CD4-positive, alpha-beta T cell treated with Interferon gamma for 1 hour (primary cell): ENCODE measurements at regions not wholly inside any gene's neighbourhood (a gene's known extent, or its start where the extent isn't known, plus 50 kb on each side); places are given as distances from the start of the nearest gene placed in this dataset.

Source experiments
- DNase-seq: peaks from one replicate; pipeline ENCODE4 v3.0.0-alpha.2; 2020

DNA sequence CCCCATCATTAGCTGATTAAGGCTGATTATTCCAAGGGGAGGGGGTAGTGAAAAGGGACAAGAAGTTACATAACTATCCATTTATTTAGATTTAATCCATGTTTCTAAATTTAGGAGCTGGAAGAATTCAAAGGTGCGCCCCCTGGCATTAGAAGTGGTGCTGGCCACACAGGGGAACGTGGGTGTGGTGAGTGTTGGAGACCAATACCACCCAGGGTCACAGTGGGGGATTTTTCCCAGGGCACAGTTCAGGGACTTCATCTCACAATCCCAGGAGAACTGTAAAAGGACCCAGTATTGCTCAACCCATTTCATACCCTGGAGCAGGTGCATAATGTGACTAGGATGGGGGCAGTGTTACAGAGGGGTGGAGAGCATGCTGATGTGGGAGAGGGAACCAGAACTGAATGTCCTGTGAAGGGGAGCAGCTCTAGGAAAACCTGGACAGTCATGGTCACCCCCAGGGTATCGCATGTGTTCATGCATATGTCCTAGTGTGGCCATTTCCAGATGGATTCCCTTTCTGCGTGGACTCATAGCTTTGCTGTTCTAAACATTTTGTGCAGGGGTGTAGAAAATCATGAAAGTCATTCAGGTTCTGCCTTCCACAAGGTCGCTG is 110.3 kb downstream of the LSM3 start:
- no peak for DNase-seq

DNA sequence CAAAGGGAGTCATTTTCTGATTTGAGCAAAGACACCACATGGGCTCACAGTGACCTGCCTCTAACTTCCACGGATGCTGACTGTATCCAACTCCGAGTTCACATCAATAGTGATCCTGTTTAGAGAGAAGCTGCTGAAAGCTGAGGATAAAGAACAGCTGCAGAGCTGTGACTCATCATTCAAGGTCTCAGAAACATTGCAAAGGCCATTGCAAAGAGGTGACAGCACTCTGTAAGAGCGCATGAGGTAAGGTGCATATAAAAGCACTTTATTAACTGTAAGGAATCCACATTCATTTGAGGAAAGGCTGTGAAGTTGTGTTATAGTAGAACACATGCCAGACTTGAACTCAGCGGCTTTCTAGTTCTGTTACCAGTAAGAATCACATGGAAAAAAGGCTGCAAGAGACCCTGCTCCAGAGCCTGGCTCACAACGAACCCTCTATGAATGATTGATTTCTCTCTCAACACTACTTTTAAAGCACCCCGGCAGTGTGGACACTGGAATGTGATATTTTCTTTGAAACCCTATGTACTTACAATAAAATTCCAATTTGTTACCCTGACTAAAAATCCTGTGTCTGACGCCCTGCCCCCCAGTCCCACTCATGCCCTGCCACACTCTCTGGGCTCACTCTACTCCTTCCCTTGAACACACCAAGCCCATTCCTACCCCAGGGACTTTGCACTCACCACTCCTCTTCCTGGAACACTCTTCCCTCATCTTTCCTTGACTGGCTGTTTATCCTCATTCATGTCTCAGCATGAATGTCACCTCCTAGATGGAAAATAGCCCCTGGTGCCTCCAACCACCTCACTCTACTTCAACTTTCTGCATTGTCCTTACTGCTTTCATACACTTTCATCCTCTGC is 111.2 kb downstream of the LSM3 start:
- DNase-seq = no peak

DNA sequence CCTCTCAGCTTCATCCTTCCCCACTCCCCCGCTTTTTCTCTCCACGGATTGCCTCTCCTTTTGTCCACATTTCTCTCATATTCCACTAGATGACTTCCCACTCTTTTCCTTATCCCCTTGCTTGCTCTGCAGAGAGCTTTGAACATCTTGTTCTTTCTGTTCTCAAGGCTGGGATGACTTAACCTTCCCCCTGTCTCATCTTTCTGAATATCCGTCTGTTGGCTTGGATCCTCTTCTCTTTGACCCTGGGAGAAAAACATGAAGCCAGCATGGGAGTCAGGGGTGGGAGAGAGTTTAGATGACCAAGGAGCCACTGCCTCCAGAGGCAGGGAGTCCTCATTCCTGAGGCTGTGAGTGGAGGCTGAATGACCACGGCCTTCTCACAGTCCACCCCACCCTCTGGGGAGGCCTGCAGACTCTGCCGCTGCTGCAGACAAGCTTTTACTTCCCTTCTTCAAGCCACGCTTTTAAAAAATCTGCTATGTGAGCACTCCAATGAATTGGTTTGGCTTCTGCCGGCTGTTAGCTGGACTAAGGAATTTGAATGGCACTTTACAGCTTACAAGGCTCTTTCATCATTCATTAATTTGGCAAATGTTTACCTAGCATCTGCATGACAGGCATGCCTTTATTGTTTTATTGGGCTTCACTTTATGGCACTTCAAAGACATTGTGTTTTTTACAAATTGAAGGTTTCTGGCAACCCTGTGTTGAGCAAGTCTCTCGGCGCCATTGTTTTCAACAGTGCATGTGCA is 111.6 kb upstream of the SLC6A6 start:
- DNase-seq = no peak

DNA sequence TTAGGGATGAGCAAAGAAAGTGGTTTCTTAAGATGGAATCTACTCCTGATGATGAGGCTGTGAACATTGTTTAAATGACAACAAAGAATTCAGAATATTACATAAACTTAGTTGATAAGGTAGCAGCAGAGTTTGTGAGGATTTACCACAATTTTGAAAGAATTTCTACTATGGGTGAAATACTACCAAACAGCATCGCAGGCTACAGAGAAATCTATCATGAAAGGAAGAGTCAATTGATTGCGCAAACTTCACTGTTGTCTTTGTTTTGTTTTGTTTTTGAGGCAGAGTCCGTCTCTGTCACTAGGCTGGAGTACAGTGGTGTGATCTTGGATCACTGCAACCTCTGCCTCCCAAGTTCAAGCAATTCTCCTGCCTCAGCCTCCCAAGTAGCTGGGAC is 107.4 kb upstream of the SLC6A6 start:
- no peak for DNase-seq

DNA sequence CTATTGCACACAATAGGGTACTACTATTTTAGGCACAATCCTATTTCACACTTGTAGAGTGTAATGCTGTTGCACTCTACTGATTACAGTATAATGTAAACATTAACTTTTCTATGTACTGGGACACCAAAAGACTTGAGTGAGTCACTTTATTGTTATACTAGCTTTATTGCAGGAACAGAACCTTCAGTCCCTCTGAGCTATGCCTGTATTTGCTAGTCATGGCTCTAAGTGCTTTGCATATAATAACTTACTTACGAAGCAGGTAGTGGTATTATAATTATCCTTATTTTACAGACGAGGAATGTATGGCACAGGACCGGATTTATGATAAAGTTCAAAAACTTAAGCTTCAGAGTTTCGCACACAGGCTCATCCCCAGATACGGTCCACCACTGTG is 106.6 kb upstream of the SLC6A6 start:
- DNase-seq = no peak

DNA sequence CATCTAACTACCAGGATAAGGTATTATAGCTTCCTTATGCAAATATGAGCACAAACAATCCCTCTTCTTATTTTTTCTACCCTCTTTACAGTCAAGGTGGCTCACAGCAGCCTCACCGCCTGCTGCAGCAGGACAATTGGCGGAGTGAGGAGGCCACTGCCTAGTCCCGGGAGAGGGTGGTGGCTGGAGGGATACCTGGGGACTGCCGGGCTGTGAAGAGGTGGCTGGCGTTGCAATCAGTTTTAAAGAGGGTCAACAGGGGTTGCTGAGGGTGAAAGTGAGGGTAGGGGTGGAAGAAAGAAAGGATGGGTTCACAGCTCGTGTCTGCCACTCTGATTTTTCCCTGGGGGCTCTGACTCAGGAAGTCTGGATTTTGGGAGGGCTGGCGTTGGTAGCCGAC is 105.1 kb upstream of the SLC6A6 start:
- no peak for DNase-seq

DNA sequence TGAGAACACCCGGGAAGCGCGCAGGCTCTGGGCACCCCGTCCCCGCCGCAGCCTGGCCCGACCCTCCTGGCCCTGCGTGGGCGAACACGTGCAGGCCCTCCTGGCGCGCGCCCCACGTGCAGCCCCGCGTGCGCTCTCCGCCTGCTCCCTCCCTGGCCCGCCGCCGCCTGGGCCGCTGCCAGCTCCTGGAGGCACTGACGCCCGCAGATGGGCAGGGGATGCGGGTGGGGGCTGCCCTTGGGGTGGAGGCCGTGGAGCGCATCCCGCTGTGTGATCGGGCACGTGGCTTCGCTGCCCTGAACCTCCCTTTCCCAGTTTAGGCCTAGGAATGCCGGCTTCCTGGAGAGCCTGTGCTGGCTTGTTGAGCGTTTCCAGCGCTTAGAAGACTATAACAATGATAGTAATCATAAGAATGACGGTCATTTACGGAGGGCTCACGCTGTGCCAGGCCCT is 104.6 kb upstream of the SLC6A6 start:
- no peak for DNase-seq

DNA sequence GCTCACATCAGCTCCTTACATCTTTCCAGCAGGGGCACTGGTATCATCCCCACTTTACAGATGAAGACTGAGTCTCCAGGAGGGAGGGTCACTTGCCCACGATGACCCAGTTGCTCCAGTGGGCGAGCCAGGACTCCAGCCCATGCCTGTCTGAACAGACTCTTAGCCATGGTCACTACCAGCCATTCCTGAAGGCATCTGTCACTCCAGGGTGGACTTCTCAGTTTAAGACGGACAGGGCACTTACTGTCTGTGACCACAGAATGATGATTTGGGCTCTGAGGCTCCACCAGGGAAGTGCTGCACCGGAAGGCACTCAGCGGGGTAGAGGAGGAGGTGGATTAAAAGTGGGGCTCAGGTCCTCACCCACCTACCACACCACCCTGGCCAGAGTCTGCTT is 104.0 kb upstream of the SLC6A6 start:
- DNase-seq = no peak

DNA sequence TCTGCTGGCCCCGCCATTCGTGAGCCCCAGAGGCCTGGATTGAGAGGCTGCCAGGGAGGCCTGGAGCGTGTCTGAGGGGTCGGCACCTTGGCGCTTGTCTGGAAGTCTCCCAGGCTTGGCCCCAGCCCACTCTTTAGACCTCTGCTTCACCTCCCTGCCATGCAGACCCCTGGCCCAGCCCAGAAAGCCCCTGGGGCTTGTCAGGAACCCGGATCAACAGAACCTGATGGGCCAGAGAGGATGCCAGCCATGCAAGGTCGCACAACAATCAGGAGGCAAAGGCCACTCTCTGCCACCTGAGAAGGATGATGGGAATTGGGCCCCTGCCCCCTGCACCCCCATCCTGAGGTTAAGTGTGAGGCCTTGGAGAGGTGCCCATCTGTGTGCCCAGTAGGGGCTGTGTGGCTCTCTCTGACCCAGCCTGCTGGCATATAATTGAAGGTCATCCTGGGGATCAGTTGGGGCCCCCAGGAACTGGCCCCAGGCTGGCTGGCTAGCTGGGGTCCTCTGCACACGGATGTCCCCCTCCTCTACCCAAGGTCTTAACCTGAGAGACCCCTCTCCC is 103.3 kb upstream of the SLC6A6 start:
- DNase-seq = no peak

DNA sequence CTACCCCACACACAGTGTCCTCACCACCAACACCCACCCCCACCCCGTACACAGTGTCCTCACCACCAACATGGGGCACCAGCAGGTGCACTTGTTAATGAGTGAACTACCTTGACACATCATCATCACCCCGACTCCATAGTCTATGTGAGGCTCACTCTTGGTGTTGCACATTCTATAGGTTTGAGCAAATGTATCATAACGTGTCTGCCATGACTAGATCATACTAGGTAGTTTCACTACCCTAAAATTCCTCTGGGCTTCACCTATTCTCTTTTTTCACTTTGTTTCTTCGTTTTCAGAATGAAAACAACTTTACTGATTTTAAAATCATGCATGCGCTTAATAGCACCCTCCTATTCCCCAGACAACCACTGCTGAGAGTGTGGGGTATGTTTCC is 102.6 kb upstream of the SLC6A6 start:
- no peak for DNase-seq

DNA sequence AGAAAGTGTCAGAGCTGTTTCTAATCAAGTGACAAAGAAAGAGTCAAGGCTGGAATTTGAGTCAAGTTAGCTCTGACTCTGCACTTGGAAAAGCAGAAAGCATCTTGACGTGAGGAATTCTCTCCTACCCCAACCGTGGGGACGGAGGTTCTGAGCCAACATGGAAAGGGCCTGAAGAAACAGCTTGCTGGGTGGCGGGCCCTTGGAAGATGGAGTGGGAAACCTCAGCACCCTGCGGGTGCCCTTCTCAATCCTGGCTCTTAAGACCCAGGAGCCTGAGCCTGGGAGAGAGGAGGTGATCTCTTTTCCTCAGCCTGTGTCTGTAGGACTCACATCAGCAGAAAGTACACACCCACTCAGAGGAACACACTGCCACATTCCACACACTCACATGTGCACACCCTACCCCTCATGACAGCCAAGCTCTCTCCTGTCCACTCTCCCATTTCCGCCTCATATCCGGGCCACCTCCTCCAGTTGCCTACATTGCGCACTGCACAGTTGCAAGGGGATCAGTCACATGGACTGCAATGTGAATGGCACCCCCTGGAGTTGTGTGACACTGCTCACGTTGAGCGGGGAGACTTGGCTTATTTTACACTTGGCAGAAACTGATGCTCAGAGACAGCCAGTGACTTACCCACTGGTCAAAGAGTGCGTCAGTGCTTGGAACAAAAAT is 101.5 kb upstream of the SLC6A6 start:
- DNase-seq = no peak

DNA sequence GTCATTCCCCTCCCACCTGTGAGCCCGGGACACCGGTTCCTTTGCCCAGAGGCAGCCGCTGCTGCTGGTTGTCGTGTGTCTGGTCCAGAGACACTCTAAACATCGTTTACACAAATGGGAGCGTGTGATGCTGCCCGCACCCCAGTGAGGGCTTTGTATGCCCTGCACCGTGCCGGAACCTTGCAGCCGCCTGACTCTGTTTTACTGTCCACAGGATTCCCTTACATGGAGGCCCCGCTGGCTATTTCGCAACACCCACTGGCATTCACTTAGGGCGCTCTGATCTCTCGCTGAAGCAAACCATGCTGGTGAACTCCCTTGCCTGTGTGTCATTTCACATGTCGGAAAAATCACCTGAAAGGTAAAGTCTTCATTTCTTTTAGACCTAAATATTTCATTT is 100.8 kb upstream of the SLC6A6 start:
- no peak for DNase-seq

DNA sequence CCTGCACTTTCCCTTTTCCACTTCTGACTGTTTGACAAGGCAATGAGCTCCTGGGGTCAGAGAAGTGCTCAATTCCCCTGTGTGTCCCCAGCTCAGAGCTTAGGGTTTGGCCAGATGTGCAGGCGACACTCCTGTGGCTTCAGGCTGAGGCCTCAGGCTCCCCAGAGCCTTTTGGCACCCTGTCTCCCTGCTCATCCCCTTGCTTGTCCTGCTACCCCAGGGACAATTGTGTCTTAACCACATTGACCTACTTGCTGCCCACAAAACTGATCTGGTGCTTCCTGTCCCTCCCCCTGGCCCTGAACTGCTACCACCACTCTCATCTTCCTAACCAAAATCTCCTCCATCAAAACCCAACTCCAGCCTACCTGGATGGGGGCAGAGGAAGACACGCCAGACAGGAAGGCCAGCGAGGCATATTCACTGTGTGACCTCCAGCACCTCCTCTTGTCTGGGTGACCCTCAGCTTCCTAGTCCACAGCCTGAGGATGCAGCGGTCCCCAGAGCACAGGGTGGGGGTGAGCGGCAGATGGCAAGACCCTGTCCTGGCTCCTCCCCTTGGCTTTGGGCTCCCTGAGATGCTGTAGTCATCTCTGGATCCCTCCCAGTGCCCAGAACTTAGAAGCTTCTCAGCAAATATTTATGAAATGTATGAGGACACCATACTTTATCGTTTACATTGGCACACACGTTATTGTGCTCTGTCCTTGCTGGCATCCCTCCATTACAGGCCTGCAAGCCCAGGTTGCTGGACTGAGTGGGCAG is 98.9 kb upstream of the SLC6A6 start:
- no peak for DNase-seq

DNA sequence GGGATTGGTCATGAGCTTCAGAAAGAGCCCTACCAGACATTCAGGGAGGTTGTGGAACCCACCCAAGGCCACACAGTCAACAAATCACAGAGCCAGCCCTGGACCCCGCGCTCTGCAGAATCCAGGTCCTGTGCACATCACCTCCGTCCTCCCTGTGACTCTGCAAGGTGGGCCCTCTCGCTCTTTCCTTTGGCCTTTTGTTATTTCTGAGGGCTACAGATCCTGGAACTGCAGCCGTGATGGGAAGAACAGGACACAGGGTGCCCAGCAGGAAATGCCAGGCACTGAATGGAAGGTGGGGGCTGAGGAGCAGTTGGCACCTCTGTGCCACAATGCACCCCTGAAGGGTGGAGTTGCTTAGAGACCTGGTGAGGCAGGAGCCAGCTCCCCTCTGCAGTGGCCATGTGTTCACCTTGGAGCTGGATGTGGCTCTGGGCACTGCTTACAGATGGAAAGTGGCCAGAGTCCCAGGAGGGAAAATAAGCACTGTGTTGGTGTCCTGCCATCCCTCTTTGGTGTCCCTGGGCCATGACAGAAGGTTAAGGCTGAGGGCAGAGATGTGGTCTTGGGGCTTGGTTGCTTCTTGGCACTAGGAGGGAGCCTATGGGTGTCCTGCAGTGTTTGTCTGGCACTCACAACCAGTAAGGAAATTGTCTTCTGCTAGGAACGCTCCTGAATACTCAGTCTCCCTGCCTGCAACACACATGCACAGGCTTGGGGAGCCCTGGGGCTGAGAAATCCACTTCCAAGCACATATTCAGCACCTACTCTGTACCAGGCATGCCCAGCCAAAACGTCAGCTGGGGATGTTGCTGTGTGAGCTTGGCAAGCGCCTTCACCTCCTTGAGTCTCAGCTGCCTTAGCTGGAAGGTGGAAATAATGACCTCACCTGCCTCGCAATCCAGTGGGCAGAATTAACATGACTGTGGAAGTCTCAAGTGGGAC is 98.0 kb upstream of the SLC6A6 start:
- DNase-seq = no peak

DNA sequence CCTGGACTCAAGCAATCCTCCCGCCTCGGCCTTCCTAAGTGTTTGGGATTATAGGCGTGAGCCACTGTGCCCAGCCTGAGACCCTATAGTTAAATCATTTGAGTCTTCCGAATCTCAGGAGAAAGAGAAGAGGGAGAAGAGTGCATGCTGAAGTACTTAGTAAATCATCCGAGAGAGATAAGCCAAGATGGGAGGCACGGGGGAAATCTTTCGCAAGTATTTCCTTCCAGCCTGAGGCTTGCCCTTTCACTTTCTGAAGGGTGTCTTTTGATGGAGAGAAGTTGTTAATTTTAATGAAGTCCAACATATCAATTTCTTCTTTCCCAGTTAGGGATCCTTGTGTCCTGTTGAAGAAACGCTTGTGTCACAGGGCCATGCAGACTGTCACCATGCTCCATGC is 97.1 kb upstream of the SLC6A6 start:
- no peak for DNase-seq

DNA sequence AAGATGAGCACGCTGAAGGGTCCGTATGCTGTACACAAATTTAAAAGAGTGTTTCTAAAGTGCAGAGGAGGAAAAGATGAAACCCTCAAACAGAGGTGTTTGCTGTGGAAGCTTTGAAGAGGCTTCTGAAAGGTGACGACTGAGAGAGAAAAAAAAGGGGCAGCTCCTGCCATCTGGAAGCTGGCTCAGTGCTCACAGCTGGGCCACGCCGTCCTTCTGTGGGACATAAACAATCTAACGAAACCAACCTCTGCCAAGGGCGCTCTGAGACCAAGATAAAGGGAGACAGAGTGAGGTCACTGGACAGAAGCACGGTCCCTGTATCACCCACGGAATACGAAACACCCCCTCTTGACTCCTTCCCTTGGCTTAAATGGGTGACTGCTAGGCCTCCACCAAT is 96.3 kb upstream of the SLC6A6 start:
- DNase-seq = no peak

DNA sequence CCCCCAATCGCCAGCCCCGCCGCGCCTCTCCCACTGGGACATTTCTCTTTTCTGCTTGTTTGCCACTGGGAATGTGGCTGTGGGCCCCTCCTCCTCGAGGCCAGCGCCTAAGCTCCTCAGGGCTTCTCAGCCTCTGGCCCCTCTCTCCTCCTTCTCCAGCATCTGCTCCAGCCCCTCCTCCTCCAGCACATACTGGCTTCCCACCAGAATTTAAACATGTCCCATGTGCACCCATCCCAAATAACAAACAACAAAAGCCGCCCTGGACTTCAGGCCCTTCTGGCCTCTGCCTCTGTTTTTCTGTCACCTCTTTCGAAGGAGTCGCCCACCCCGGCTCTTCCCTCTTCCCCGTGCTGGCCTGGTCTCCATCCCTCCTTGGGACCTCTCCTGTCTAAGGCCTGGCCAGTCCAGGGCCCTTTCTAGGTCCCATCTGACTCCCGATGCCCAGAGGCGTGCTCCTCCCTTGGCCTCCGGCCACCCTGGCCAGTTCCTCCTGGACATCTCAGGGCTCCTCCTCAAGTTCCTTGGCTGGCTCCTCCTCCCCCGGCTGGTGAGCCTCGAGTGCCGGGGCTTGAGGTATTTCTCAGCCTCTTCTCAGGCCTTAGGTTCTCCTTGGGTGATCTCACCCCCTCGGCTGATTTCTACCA is 94.6 kb upstream of the SLC6A6 start:
- no peak for DNase-seq

DNA sequence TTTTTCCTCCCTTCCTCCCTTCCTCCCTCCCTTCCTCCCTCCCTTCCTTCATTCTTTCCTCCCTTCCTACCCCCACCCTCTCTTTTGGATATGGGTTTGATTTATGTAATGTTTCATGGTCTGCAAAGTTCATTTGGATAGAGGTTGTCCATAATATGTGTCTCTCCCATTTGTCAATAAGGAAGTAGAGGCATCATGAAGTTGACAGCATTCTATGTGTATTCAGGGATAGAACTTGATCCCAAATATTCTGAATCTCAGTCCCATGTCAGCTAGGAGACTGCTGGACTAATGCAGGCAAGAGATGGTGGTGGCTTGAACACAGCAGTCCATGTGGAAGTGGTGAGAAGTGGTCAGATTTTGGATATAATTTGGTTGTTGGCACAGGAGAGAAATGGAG is 90.7 kb upstream of the SLC6A6 start:
- DNase-seq = no peak

DNA sequence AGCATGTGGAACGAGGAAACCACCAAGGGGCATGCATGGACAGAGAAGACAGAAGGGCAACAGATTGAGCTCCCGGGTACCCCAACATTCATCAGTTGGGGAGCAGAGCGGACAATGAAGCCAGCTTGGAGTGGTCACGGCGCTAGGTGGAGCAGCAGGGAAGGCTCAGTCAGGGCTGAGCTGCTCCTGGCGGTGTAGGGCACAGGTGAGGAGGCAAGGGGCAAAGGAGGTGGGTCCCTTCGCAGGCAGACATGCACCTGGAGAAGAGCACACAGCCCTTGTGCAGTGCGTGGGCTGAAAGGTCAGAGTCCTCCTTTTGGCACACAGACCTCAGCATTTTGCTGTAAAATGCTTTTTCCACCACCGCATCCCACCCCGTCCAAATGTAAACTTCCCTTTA is 90.0 kb upstream of the SLC6A6 start:
- no peak for DNase-seq

DNA sequence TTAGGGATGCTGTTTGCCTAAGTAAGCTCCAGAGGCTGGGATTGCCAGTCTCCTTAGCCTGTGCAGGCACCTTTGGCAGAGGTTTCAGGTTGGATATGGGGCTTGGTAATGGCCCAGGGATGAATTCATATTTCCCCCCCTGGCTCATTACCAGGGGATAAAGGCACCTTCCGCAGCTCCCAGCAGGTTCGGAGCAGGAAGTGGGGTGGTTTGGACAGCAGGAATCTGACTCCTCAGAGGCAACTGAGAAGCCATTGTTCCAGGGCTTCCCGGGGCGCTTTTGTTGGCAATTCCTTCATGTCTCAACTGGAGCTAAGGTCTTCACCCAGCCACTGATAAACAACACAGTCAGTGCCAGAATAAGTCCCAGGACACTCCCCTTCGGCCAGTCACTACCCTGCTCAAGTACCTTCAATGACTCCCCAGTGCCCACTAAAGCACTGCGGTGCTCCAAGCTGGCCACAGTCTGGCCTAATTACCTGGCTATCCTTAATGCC is 85.3 kb upstream of the SLC6A6 start:
- DNase-seq = no peak
